Large intestine (tissue), 3 donors: ENCODE measurements at regions not wholly inside any gene's neighbourhood (a gene's known extent, or its start where the extent isn't known, plus 50 kb on each side); places are given as distances from the start of the nearest gene placed in this dataset.
"Not testable (repeated sequence)": the region's sequence is repeated elsewhere in the genome, so short reads cannot be mapped to it uniquely, and the experiment has no call there.

ENCODE experiments used
- DNase-seq, 2 donors: peaks; one replicate each; pipeline versions ENCODE4 v3.0.0 to v3.0.0-alpha.2; 2013
- H3K27ac ChIP-seq: one replicate; pipeline ENCODE4 v1.5.1; 2013; ENCODE audit warnings: low read length
- H3K27me3 ChIP-seq: 2 replicates; pipeline ENCODE4 v1.6.1; 2013; ENCODE audit warnings: low read length; ENCODE audit not compliant: control insufficient read depth, insufficient read depth
- H3K36me3 ChIP-seq: 2 replicates; pipeline ENCODE4 v1.6.1; 2013; ENCODE audit warnings: low read length; ENCODE audit not compliant: control insufficient read depth, insufficient read depth
- H3K4me1 ChIP-seq: one replicate; pipeline ENCODE4 v1.6.1; 2013; ENCODE audit warnings: low read length; ENCODE audit not compliant: control insufficient read depth, insufficient read depth
- H3K4me3 ChIP-seq: one replicate; pipeline ENCODE4 v1.5.1; 2013; ENCODE audit warnings: low read length
- H3K9me3 ChIP-seq: one replicate; pipeline ENCODE4 v1.6.1; 2013; ENCODE audit warnings: mild to moderate bottlenecking, low read depth, low read length, moderate library complexity; ENCODE audit not compliant: control insufficient read depth
- WGBS: methylation state at CpG from one replicate; pipeline ENCODE4 v1.1.5; 2013; ENCODE audit warnings: low lambda C conversion rate; ENCODE audit not compliant: insufficient coverage; 5-methylcytosine and 5-hydroxymethylcytosine counted together

GRCh38 chr5:96483878-96484277, 50.8 kb upstream of the PCSK1 start:
- Histone ChIP-seq H3K9me3 (no peaks in the 10 kb centered on the region), H3K4me3 (no peak overlapping the region), H3K36me3 (no peaks in the 10 kb centered on the region), H3K27me3 (no peaks in the 10 kb centered on the region), H3K4me1 (no peaks in the 10 kb centered on the region), H3K27ac (no peak overlapping the region)
- WGBS = no CpG with 5 or more reads among the region's 2 CpGs
- DNase-seq = peak; percentile 7 to 32

DNA sequence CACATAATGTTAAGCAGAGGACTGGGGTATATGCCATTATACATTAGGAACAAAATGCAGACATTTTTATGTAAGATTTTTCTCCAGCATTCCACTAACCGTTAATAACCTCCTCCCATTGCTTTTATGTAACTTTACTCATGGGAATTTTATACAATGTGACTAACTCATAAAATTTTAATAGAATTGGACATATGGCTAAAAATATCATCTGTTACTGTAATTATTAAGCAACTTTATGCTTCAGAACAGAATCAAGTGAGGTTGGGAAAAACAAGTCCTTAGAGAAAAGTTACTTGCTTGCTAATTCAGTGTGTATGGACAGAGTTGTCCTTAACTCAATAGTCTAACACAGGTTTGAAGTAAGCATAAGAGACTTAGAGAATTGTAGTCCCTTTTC, 54.8 kb upstream of the PCSK1 start:
- WGBS = 86% methylated on average over 1 of the region's 1 CpG
- no peaks in the 10 kb centered on the region for H3K9me3 ChIP-seq

GRCh38 chr5:96489532-96489931, 56.5 kb upstream of the PCSK1 start:
- H3K27me3 ChIP-seq = no peaks in the 10 kb centered on the region
- H3K9me3 ChIP-seq = no peaks in the 10 kb centered on the region
- no peak for DNase-seq
- no peak overlapping the region for H3K4me3 ChIP-seq
- H3K27ac ChIP-seq = no peak overlapping the region
- no CpG with 5 or more reads among the region's 2 CpGs for WGBS
- H3K36me3 ChIP-seq = no peaks in the 10 kb centered on the region
- H3K4me1 ChIP-seq = no peaks in the 10 kb centered on the region

More for the DNA sequence above, 54.8 kb upstream of the PCSK1 start:
- no peaks in the 10 kb centered on the region for H3K4me1 ChIP-seq
- no peaks in the 10 kb centered on the region for H3K27me3 ChIP-seq
- no peaks in the 10 kb centered on the region for H3K36me3 ChIP-seq
- H3K4me3 ChIP-seq = no peak overlapping the region
- no peak for DNase-seq
- H3K27ac ChIP-seq = no peak overlapping the region

DNA sequence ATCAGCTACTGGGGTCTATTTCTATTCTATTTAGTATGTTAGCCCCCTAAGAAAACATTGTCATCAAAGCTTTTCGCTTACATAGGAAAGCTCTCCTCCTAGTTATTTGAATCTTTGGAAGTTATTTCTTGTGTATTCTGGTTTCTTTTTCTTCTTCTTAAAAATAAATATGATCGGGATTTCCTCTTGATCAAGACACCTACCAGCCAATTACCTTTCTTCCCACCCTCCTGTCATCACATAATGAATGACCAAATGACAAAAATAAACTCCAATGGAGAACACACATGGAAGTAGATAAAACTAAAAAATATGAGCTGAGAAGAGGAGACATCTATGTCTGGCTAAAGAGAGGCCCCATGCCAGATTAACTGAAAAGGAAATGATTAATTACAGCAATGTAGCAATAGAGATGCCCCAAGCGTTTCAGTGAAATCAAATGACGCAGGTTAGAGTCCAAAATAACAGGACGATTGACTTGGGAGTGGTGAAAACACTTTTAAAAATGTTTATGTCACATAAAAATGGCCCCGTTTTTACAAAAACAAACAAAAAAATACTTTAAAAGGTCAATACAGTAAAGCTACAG, 59.5 kb upstream of the PCSK1 start:
- Histone ChIP-seq H3K4me3 (no peak overlapping the region), H3K4me1 (no peaks in the 10 kb centered on the region), H3K36me3 (no peaks in the 10 kb centered on the region), H3K27ac (no peak overlapping the region), H3K9me3 (no peaks in the 10 kb centered on the region), H3K27me3 (no peaks in the 10 kb centered on the region)
- DNase-seq = no peak
- WGBS = 57% methylated on average over 5 of the region's 6 CpGs

GRCh38 chr5:96493219-96493790, 60.3 kb upstream of the PCSK1 start:
- no peak for DNase-seq
- H3K36me3 ChIP-seq = no peaks in the 10 kb centered on the region
- no peaks in the 10 kb centered on the region for H3K27me3 ChIP-seq
- no peak overlapping the region for H3K27ac ChIP-seq
- 80% methylated on average over 1 of the region's 3 CpGs for WGBS
- no peak overlapping the region for H3K4me3 ChIP-seq
- no peaks in the 10 kb centered on the region for H3K4me1 ChIP-seq
- no peaks in the 10 kb centered on the region for H3K9me3 ChIP-seq

DNA sequence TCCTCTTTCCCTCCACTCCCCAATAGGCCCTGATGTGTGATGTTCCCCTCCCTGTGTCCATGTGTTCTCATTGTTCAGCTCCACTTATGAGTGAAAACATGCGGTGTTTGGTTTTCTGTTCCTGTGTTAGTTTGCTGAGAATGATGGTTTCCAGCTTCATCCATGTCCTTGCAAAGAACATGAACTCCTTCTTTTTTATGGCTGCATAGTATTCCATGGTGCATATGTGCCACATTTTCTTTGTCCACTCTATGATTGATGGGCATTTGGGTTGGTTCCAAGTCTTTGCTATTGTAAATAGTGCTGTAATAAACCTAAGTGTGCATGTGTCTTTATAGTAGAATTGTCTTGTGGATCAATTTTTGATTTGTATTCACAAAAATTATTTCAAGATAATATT, 62.4 kb upstream of the PCSK1 start:
- no CpG with 5 or more reads among the region's 1 CpG for WGBS
- H3K4me3 ChIP-seq, H3K27me3 ChIP-seq, H3K36me3 ChIP-seq, DNase-seq, H3K27ac ChIP-seq, H3K4me1 ChIP-seq, H3K9me3 ChIP-seq: not testable (repeated sequence)

- not testable (repeated sequence) for H3K4me3 ChIP-seq, H3K27ac ChIP-seq, H3K9me3 ChIP-seq, DNase-seq, H3K36me3 ChIP-seq, H3K27me3 ChIP-seq, H3K4me1 ChIP-seq
- no CpG with 5 or more reads among the region's 1 CpG for WGBS
Measured at GRCh38 chr5:96497027-96497426, 64.0 kb upstream of the PCSK1 start.

- Histone ChIP-seq H3K9me3 (no peaks in the 10 kb centered on the region), H3K4me1 (no peaks in the 10 kb centered on the region), H3K27me3 (no peaks in the 10 kb centered on the region), H3K4me3 (no peak overlapping the region), H3K27ac (no peak overlapping the region), H3K36me3 (no peaks in the 10 kb centered on the region)
- DNase-seq = no peak
- 100% methylated on average over 1 of the region's 8 CpGs for WGBS
Measured at GRCh38 chr5:96499753-96500345, 66.8 kb upstream of the PCSK1 start.

DNA sequence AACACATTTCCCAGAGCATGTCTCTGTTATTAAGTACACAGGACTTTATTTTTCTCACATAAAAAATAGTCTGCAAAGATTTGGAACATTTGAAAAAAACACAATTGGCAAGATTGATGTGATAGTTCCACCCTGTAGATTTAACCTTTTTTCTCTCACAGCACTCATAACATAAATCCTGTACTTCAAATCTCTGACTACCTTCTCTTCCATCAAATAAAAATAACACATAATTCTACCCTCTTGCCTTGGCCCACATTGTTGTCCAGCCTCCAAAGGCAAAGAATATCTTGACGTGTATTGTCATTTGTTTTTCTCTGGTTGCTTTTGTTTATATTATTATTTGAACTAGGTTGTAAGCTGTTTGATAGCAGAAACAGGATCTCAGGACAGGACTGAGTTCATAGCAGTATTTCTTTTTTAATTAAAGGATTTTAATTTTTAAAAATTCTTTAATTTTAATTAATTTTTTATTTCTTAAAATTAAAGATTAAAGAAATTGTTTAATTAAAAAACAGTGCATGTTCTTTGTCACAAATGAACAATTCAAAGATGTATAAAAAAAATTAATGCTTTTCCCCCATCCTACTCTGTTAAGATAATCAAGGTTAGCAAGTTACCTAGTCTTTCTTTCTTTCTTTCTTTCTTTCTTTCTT, 69.1 kb upstream of the PCSK1 start:
- Histone ChIP-seq H3K4me1 (no peaks in the 10 kb centered on the region), H3K4me3 (no peak overlapping the region), H3K27ac (no peak overlapping the region), H3K9me3 (no peaks in the 10 kb centered on the region), H3K36me3 (no peaks in the 10 kb centered on the region), H3K27me3 (no peaks in the 10 kb centered on the region)
- no peak for DNase-seq
- no CpG with 5 or more reads among the region's 1 CpG for WGBS

GRCh38 chr5:96503501-96504236, 70.6 kb upstream of the PCSK1 start:
- Histone ChIP-seq H3K27ac (no peak overlapping the region), H3K36me3 (no peaks in the 10 kb centered on the region), H3K4me1 (no peaks in the 10 kb centered on the region), H3K27me3 (no peaks in the 10 kb centered on the region), H3K9me3 (no peaks in the 10 kb centered on the region), H3K4me3 (no peak overlapping the region)
- 91% methylated on average over 4 of the region's 15 CpGs for WGBS
- DNase-seq = no peak
